ENCODE measurements at regions not wholly inside any gene's neighbourhood (a gene's known extent, or its start where the extent isn't known, plus 50 kb on each side); places are given as distances from the start of the nearest gene placed in this dataset.
"Not testable (repeated sequence)": the region's sequence is repeated elsewhere in the genome, so short reads cannot be mapped to it uniquely, and the experiment has no call there.

DNA sequence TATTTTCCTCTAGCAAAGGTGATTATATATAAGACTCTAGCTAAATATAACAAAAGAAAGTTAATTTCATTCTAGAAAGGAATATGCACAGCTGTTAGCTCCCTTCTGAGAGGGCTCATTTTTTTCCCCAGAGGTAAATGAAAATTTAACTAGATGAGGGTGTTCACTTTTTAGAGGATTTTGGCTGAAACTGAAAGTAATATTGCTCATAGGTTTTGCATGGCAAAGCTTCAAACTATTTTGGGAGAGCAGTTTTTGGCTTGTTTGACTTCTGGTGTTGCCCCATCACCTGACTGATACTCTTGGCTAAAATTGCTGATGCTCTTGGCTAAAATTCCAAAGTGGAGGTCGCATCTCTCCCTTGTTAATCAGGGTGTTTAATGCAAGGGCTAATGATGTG, 311.9 kb downstream of the EDEM1 start:
- H3K27me3 Mint-ChIP-seq: peaks cover 0 to under 1% of the 10 kb centered on the region in 2 donors
- H3K4me1 Mint-ChIP-seq: no peaks in the 10 kb centered on the region
- Histone ChIP-seq H3K4me1 (ENCODE audit: insufficient read depth, low read length) (no peaks in the 10 kb centered on the region), H3K27me3 (ENCODE audit: insufficient read depth, low read length, poor library complexity, severe bottlenecking) (no peaks in the 10 kb centered on the region), H3K4me3 (ENCODE audit: low read length) (no peak overlapping the region), H3K36me3 (ENCODE audit: insufficient read depth, low read length) (no peaks in the 10 kb centered on the region), H3K9me3 (ENCODE audit: low read length) (no peaks in the 10 kb centered on the region), H3K27ac (ENCODE audit: low read depth, low read length) (no peak overlapping the region)
- ChIA-PET CTCF (no interaction called here), POLR2A (no interaction called here)
- H3K36me3 Mint-ChIP-seq: no peaks in the 10 kb centered on the region
- H3K9me3 Mint-ChIP-seq: peaks cover 0 to 6% (median 1%) of the 10 kb centered on the region in 5 donors
- DNase-seq: no peak
- no peak overlapping the region for H3K4me3 Mint-ChIP-seq
- no peak overlapping the region for H3K27ac Mint-ChIP-seq

DNA sequence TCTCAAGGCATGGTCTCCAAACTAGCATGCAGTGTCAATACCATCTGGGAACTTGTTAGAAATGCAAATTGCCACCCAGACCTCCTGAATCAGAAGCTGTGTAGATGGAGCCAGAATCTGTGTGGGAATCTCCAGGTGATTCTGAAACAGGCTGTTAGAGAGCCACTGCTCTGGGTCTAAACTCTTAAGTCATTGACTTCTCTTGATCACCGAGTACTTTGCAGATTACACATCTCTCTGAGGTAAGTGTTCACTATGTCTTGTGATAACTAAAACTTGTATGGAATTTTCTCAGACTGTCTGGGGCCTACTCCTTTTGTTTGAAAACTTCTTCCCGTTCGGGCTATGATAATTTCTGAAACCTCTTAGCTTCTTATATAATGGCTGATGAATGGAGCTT, 315.6 kb downstream of the EDEM1 start:
- Mint-ChIP-seq H3K4me1 (no peaks in the 10 kb centered on the region), H3K36me3 (peaks cover 0 to 4% (median 0%) of the 10 kb centered on the region in 3 donors), H3K27me3 (peaks cover 0 to 4% of the 10 kb centered on the region in 2 donors), H3K9me3 (peaks cover 5 to 12% (median 8%) of the 10 kb centered on the region in 5 donors), H3K27ac (no peak overlapping the region), H3K4me3 (no peak overlapping the region)
- Histone ChIP-seq H3K4me1 (ENCODE audit: insufficient read depth, low read length) (no peaks in the 10 kb centered on the region), H3K27ac (ENCODE audit: low read depth, low read length) (no peak overlapping the region), H3K36me3 (ENCODE audit: insufficient read depth, low read length) (no peaks in the 10 kb centered on the region), H3K4me3 (ENCODE audit: low read length) (no peak overlapping the region), H3K27me3 (ENCODE audit: insufficient read depth, low read length, poor library complexity, severe bottlenecking) (no peaks in the 10 kb centered on the region), H3K9me3 (ENCODE audit: low read length) (no peaks in the 10 kb centered on the region)
- POLR2A ChIA-PET: no interaction called here
- CTCF ChIA-PET: no interaction called here
- no peak for DNase-seq

DNA sequence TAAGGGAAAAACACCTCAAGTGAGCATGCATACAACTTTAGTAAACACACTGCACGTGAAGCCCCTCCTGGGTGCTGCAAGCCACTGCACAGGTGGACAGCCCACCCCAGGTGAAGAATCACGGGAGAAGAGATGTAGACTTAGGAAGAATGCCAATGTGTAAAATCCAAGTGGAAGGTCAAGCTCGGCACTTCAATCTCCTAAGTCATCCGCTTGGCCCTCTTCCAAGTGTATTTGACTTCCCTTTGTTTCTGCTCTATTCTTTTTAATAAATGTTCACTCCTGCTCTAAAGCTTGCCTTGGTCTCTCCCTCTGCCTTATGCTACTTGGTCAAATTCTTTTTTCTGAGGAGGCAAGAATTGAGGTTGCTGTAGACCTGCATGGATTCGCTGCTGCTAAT, 316.6 kb downstream of the EDEM1 start:
- Mint-ChIP-seq H3K27me3 (peaks cover 0 to 4% of the 10 kb centered on the region in 2 donors), H3K9me3 (peaks cover 12 to 17% (median 16%) of the 10 kb centered on the region in 5 donors), H3K36me3 (peaks cover 0 to 4% (median 0%) of the 10 kb centered on the region in 3 donors), H3K27ac (no peak overlapping the region), H3K4me1 (no peaks in the 10 kb centered on the region), H3K4me3 (no peak overlapping the region)
- ChIA-PET POLR2A (no interaction called here), CTCF (no interaction called here)
- H3K4me3 ChIP-seq (ENCODE audit: low read length): no peak overlapping the region
- DNase-seq: no peak
- no peaks in the 10 kb centered on the region for H3K36me3 ChIP-seq (ENCODE audit: insufficient read depth, low read length)
- H3K27me3 ChIP-seq (ENCODE audit: insufficient read depth, low read length, poor library complexity, severe bottlenecking): no peaks in the 10 kb centered on the region
- H3K27ac ChIP-seq (ENCODE audit: low read depth, low read length): no peak overlapping the region
- H3K9me3 ChIP-seq (ENCODE audit: low read length): no peaks in the 10 kb centered on the region
- no peaks in the 10 kb centered on the region for H3K4me1 ChIP-seq (ENCODE audit: insufficient read depth, low read length)

DNA sequence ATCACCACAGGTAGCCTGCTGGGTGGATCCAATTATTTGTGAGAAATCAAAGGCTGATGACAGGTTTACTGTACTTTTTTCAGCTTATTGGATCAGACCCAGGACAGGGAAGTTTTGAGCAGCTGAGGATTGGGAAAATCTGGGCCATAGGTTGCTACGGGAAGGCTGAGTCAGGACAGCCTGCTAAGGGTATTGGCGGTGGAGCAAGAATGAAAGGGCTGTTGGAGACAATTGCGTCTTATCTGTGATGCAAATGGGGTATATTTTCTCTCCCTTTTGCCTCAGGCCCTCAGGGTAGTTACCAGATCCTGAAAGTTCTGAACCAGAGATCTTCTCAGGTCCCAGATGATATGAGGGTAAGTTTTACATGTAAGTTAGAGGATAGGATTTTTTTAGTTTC, 317.7 kb downstream of the EDEM1 start:
- Mint-ChIP-seq H3K27ac (no peak overlapping the region), H3K27me3 (peaks cover 0 to 4% of the 10 kb centered on the region in 2 donors), H3K4me3 (no peak overlapping the region), H3K36me3 (peaks cover 0 to 4% (median 0%) of the 10 kb centered on the region in 3 donors), H3K9me3 (peaks cover 12 to 25% (median 23%) of the 10 kb centered on the region in 5 donors), H3K4me1 (no peaks in the 10 kb centered on the region)
- H3K36me3 ChIP-seq (ENCODE audit: insufficient read depth, low read length): no peaks in the 10 kb centered on the region
- H3K4me3 ChIP-seq (ENCODE audit: low read length): no peak overlapping the region
- DNase-seq: no peak
- no peaks in the 10 kb centered on the region for H3K4me1 ChIP-seq (ENCODE audit: insufficient read depth, low read length)
- ChIA-PET POLR2A (no interaction called here), CTCF (no interaction called here)
- H3K27me3 ChIP-seq (ENCODE audit: insufficient read depth, low read length, poor library complexity, severe bottlenecking): no peaks in the 10 kb centered on the region
- no peak overlapping the region for H3K27ac ChIP-seq (ENCODE audit: low read depth, low read length)
- H3K9me3 ChIP-seq (ENCODE audit: low read length): no peaks in the 10 kb centered on the region

DNA sequence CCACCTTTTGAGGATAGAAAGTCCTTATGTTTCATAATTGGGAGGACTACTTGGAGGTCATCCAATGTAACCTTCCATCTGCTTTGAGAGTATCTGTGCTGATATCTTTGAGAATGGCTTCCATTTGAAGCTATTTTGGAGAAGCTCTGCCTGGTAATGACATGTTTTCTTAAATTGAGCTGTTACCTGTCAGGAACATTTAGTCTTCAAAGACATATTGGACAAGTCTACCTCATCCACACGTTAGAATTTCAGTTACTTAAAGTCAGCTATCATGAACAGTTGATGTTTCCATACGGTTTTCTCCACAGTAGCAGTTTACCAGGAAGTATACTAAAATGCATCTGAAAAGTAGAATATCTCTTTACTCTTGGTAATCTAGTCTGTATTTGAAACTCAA, 318.5 kb downstream of the EDEM1 start:
- Mint-ChIP-seq H3K4me3 (no peak overlapping the region), H3K36me3 (peaks cover 0 to 4% (median 0%) of the 10 kb centered on the region in 3 donors), H3K27me3 (peaks cover 0 to 4% of the 10 kb centered on the region in 2 donors), H3K9me3 (peaks cover 12 to 27% (median 25%) of the 10 kb centered on the region in 5 donors), H3K27ac (no peak overlapping the region), H3K4me1 (no peaks in the 10 kb centered on the region)
- Histone ChIP-seq H3K4me3 (ENCODE audit: low read length) (no peak overlapping the region), H3K4me1 (ENCODE audit: insufficient read depth, low read length) (no peaks in the 10 kb centered on the region), H3K27ac (ENCODE audit: low read depth, low read length) (no peak overlapping the region), H3K36me3 (ENCODE audit: insufficient read depth, low read length) (no peaks in the 10 kb centered on the region), H3K9me3 (ENCODE audit: low read length) (no peaks in the 10 kb centered on the region), H3K27me3 (ENCODE audit: insufficient read depth, low read length, poor library complexity, severe bottlenecking) (no peaks in the 10 kb centered on the region)
- ChIA-PET CTCF (no interaction called here), POLR2A (no interaction called here)
- no peak for DNase-seq

DNA sequence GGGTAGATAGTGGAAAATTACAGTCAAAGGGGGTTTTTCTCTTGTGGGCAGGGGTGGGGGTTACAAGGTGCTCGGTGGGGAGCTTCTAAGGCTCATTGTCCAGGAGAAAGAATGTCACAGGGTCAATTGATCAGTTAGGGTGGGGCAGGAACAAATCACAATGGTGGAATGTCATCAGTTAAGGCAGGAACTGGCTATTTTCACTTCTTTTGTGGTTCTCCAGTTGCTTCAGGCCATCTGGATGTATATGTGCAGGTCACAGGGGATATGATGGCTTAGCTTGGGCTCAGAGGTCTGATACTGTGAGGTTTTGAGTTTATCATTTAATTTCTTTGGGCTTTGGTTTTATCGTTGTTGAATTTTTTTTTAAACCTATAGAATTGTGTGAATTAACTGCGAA, 321.4 kb downstream of the EDEM1 start:
- H3K4me3 ChIP-seq (ENCODE audit: low read length); H3K27ac ChIP-seq (ENCODE audit: low read depth, low read length); H3K4me3 Mint-ChIP-seq; H3K36me3 ChIP-seq (ENCODE audit: insufficient read depth, low read length); CTCF ChIA-PET; H3K4me1 ChIP-seq (ENCODE audit: insufficient read depth, low read length); H3K27ac Mint-ChIP-seq; H3K27me3 ChIP-seq (ENCODE audit: insufficient read depth, low read length, poor library complexity, severe bottlenecking); DNase-seq; POLR2A ChIA-PET; H3K4me1 Mint-ChIP-seq; H3K36me3 Mint-ChIP-seq; H3K9me3 ChIP-seq (ENCODE audit: low read length); H3K27me3 Mint-ChIP-seq: not testable (repeated sequence)
- peaks cover 12 to 46% (median 41%) of the 10 kb centered on the region in 5 donors for H3K9me3 Mint-ChIP-seq

DNA sequence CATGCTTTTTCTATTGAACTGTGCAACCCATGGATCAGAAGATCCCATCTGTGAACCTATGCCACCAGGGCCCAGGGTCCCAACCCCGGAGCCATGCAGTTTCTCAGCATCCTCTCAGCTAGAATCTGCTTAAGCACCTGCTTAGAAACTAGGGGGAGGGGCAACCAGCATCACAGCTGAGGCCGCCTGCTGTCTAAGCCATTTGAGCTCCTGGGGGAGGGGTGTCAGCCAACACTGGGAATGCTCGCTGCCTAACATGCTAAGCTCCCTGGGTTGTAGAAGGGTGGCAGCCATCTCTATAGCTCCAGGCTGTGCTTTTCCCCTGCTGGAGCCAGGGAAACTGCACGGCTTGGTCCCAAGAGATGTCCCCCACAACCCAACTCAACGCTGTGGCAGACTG, 322.8 kb downstream of the EDEM1 start:
- Mint-ChIP-seq H3K27ac (no peak overlapping the region), H3K27me3 (peaks cover 0 to 1% of the 10 kb centered on the region in 2 donors), H3K36me3 (peaks cover 0 to 4% (median 0%) of the 10 kb centered on the region in 3 donors), H3K4me3 (no peak overlapping the region), H3K4me1 (no peaks in the 10 kb centered on the region), H3K9me3 (peaks cover 12 to 50% (median 47%) of the 10 kb centered on the region in 5 donors)
- H3K9me3 ChIP-seq (ENCODE audit: low read length): no peaks in the 10 kb centered on the region
- no peak for DNase-seq
- H3K27ac ChIP-seq (ENCODE audit: low read depth, low read length): no peak overlapping the region
- H3K4me3 ChIP-seq (ENCODE audit: low read length): no peak overlapping the region
- ChIA-PET CTCF (no interaction called here), POLR2A (no interaction called here)
- H3K4me1 ChIP-seq (ENCODE audit: insufficient read depth, low read length): no peaks in the 10 kb centered on the region
- H3K36me3 ChIP-seq (ENCODE audit: insufficient read depth, low read length): no peaks in the 10 kb centered on the region
- no peaks in the 10 kb centered on the region for H3K27me3 ChIP-seq (ENCODE audit: insufficient read depth, low read length, poor library complexity, severe bottlenecking)

DNA sequence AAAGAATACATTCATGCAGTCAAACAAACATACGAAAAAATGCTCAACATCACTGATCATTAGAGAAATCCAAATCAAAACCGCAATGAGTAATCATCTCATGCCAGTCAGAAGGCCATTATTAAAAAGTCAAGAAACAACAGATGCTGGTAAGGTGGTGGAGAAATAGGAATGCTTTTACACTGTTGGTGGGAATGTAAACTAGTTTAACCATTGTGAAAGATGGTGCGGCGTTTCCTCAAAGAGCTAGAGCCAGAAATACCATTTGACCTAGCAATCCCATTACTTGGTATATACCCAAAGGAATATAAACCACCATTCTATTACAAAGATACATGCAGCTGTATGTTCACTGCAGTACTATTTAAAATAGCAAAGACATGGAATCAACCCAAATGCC, 330.4 kb downstream of the EDEM1 start:
- Histone ChIP-seq H3K36me3 (ENCODE audit: insufficient read depth, low read length) (no peaks in the 10 kb centered on the region), H3K27ac (ENCODE audit: low read depth, low read length) (no peak overlapping the region), H3K9me3 (ENCODE audit: low read length) (no peaks in the 10 kb centered on the region), H3K4me3 (ENCODE audit: low read length) (no peak overlapping the region), H3K4me1 (ENCODE audit: insufficient read depth, low read length) (no peaks in the 10 kb centered on the region), H3K27me3 (ENCODE audit: insufficient read depth, low read length, poor library complexity, severe bottlenecking) (no peaks in the 10 kb centered on the region)
- Mint-ChIP-seq H3K4me3 (no peak overlapping the region), H3K27me3 (peaks cover 0 to 1% of the 10 kb centered on the region in 2 donors), H3K36me3 (no peaks in the 10 kb centered on the region), H3K27ac (no peak overlapping the region), H3K4me1 (no peaks in the 10 kb centered on the region), H3K9me3 (peaks cover 13 to 27% (median 23%) of the 10 kb centered on the region in 5 donors)
- DNase-seq: no peak
- CTCF ChIA-PET: no interaction called here
- POLR2A ChIA-PET: no interaction called here

DNA sequence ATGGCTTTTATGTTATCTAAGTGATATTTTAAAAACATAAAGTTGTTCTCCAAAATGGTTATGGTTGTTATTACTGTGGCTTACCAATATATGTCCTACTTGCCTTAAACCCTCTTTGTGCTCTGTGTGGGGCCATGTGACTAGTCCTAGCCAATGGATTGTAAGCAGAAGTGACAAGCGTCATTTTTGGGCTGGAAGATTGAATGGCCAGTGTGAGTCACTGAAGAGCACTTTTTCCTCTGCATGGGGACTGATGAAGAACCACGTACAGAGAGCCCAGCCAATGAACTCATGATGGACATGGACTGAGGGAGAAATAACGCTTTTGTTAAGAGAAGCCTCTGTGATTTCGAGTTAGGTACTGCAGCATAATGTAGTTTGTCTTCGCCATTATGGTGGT, 332.7 kb downstream of the EDEM1 start:
- H3K27ac ChIP-seq (ENCODE audit: low read depth, low read length): no peak overlapping the region
- peaks cover 8 to 19% (median 15%) of the 10 kb centered on the region in 5 donors for H3K9me3 Mint-ChIP-seq
- no peaks in the 10 kb centered on the region for H3K27me3 ChIP-seq (ENCODE audit: insufficient read depth, low read length, poor library complexity, severe bottlenecking)
- ChIA-PET POLR2A (no interaction called here), CTCF (no interaction called here)
- peaks cover 0 to 1% of the 10 kb centered on the region in 2 donors for H3K27me3 Mint-ChIP-seq
- H3K9me3 ChIP-seq (ENCODE audit: low read length): no peaks in the 10 kb centered on the region
- H3K4me1 Mint-ChIP-seq: no peaks in the 10 kb centered on the region
- no peaks in the 10 kb centered on the region for H3K36me3 Mint-ChIP-seq
- no peak overlapping the region for H3K27ac Mint-ChIP-seq
- H3K36me3 ChIP-seq (ENCODE audit: insufficient read depth, low read length): no peaks in the 10 kb centered on the region
- H3K4me3 ChIP-seq (ENCODE audit: low read length): no peak overlapping the region
- no peaks in the 10 kb centered on the region for H3K4me1 ChIP-seq (ENCODE audit: insufficient read depth, low read length)
- no peak for DNase-seq
- H3K4me3 Mint-ChIP-seq: no peak overlapping the region
